Endothelial cell of umbilical vein (primary cell): ENCODE measurements at regions not wholly inside any gene's neighbourhood (a gene's known extent, or its start where the extent isn't known, plus 50 kb on each side); places are given as distances from the start of the nearest gene placed in this dataset.

ENCODE experiments used
- BruUV-seq: library from RNA; stranded (reverse); fragments of 400-500 nt; replicated peaks from 2 replicates; lab custom pipeline; 2021; lab: Mats Ljungman, UMichigan
- CTCF ChIA-PET: fragments of 300-600, 350-600 bp; sonication (Branson Sonifier 250); formaldehyde crosslinking; loops from one replicate; lab custom pipeline; 2021; ENCODE audit warnings: antibody characterized with exemption, inconsistent platforms; lab: Charles Lee
- POLR2A ChIA-PET: fragments of 300-600, 350-600 bp; sonication (Branson Sonifier 250); formaldehyde crosslinking; loops from one replicate; lab custom pipeline; 2021; ENCODE audit warnings: antibody characterized with exemption, inconsistent platforms; lab: Charles Lee
- DNase-seq: peaks from one replicate; pipeline ENCODE4 v3.0.0-alpha.2; 2011; ENCODE audit warnings: low read depth, low spot score
- FAIRE-seq: peaks from 2 replicates; lab custom pipeline; 2011; peaks lifted over from hg19 to GRCh38; lab: Jason Lieb, UNC
- H2AFZ ChIP-seq: 2 replicates; pipeline ENCODE4 v1.6.0; 2012; ENCODE audit warnings: low read depth, low read length, control low read depth, inconsistent platforms
- H3K27ac ChIP-seq: 2 replicates; pipeline ENCODE4 v1.5.1; 2011; ENCODE audit warnings: low read depth, mild to moderate bottlenecking, control low read depth, low read length, moderate library complexity; ENCODE audit not compliant: insufficient read depth
- H3K27me3 ChIP-seq, 2 experiments: 2 replicates each; pipeline versions ENCODE4 v1.6.0 to v1.6.1; 2011; ENCODE audit warnings: low read length in 2 of 2, mixed read lengths in 1 of 2; ENCODE audit not compliant: control insufficient read depth in 2 of 2, insufficient read depth in 2 of 2
- H3K36me3 ChIP-seq, 2 experiments: 2 replicates in 1 of 2; 3 replicates in 1 of 2; pipeline ENCODE4 v1.5.1; 2011; ENCODE audit warnings: low read length in 2 of 2, mild to moderate bottlenecking in 1 of 2, moderate library complexity in 1 of 2; ENCODE audit not compliant: control insufficient read depth in 2 of 2, insufficient read depth in 2 of 2; ENCODE audit errors: extremely low read depth in 1 of 2
- H3K4me1 ChIP-seq: 3 replicates; pipeline ENCODE4 v1.5.1; 2011; ENCODE audit warnings: mild to moderate bottlenecking, low read length; ENCODE audit not compliant: control insufficient read depth, insufficient read depth; ENCODE audit errors: extremely low read depth
- H3K4me2 ChIP-seq: 2 replicates; pipeline ENCODE4 v1.6.1; 2011; ENCODE audit warnings: low read length, control low read depth, mixed read lengths; ENCODE audit not compliant: insufficient read depth
- H3K4me3 ChIP-seq, 3 experiments: fragments of 200-600 bp in 1 of 3; sonication (generic), shearing (Covaris generic) in 1 of 3; replicated peaks in 1 of 3; 2 replicates each; pipeline ENCODE4 v1.5.1; 2011 to 2016; ENCODE audit warnings: control low read depth in 3 of 3, low read length in 3 of 3, mild to moderate bottlenecking in 2 of 3, inconsistent platforms in 1 of 3, low read depth in 1 of 3, moderate library complexity in 1 of 3; ENCODE audit not compliant: insufficient read depth in 1 of 3
- H3K79me2 ChIP-seq: 2 replicates; pipeline ENCODE4 v1.6.0; 2012; ENCODE audit warnings: low read length, inconsistent platforms; ENCODE audit not compliant: control insufficient read depth, insufficient read depth
- H3K9ac ChIP-seq: replicated peaks from 2 replicates; pipeline ENCODE3; 2011; ENCODE audit warnings: low read length, control low read depth; ENCODE audit not compliant: insufficient read depth; ENCODE audit errors: extremely low read depth
- H3K9me1 ChIP-seq: replicated peaks from 3 replicates; pipeline ENCODE4 v1.6.0; 2011; ENCODE audit warnings: mild to moderate bottlenecking, low read length; ENCODE audit not compliant: control insufficient read depth, insufficient read depth; ENCODE audit errors: extremely low read depth
- H3K9me3 ChIP-seq: replicated peaks from 2 replicates; pipeline ENCODE4 v1.5.1; 2012; ENCODE audit warnings: low read length, inconsistent platforms; ENCODE audit not compliant: control insufficient read depth, insufficient read depth
- H4K20me1 ChIP-seq: replicated peaks from 2 replicates; pipeline ENCODE3; 2011; ENCODE audit warnings: mild to moderate bottlenecking, low read length; ENCODE audit not compliant: control insufficient read depth, insufficient read depth; ENCODE audit errors: extremely low read depth
- CTCF ChIP-seq, 2 donors: IDR thresholded peaks; 1 replicate in 1 of 2; 2 replicates in 1 of 2; pipeline ENCODE4 v1.5.1; 2011; ENCODE audit warnings: low read length in 2 of 2, mild to moderate bottlenecking in 2 of 2, moderate library complexity in 2 of 2, control low read depth in 1 of 2, inconsistent platforms in 1 of 2, low read depth in 1 of 2; ENCODE audit not compliant: insufficient read depth in 1 of 2; ENCODE audit errors: extremely low read depth in 1 of 2
- EZH2 ChIP-seq: IDR thresholded peaks from 2 replicates; pipeline ENCODE4 v1.6.1; 2012; ENCODE audit warnings: borderline replicate concordance, low read depth, mild to moderate bottlenecking, moderate library complexity, low read length, inconsistent platforms; ENCODE audit not compliant: severe bottlenecking
- FOS ChIP-seq: IDR thresholded peaks from 2 replicates; pipeline ENCODE4 v1.6.1; 2011; ENCODE audit warnings: mild to moderate bottlenecking, low read length, moderate library complexity, borderline replicate concordance; ENCODE audit not compliant: insufficient read depth
- GATA2 ChIP-seq: IDR thresholded peaks from 2 replicates; pipeline ENCODE4 v1.7.0; 2011; ENCODE audit warnings: low read depth, mild to moderate bottlenecking, moderate library complexity, mixed read lengths, low read length; ENCODE audit not compliant: insufficient read length, insufficient read depth
- JUN ChIP-seq: IDR thresholded peaks from 2 replicates; pipeline ENCODE4 v1.6.1; 2011; ENCODE audit warnings: borderline replicate concordance, low read depth; ENCODE audit not compliant: insufficient read length, insufficient read depth
- MAX ChIP-seq: IDR thresholded peaks from 2 replicates; pipeline ENCODE4 v1.6.1; 2011; ENCODE audit not compliant: insufficient read depth, insufficient read length
- MYC ChIP-seq: IDR thresholded peaks from one replicate; pipeline ENCODE4 v1.6.1; 2011; ENCODE audit warnings: mild to moderate bottlenecking, low read depth, low read length
- POLR2A ChIP-seq: IDR thresholded peaks from 2 replicates; pipeline ENCODE4 v1.6.1; 2012; ENCODE audit warnings: low read depth, mild to moderate bottlenecking, control low read depth, low read length
- POLR2AphosphoS5 ChIP-seq: IDR thresholded peaks from 2 replicates; pipeline ENCODE4 v1.6.1; 2012; ENCODE audit warnings: low read depth, mild to moderate bottlenecking, control low read depth, low read length, moderate library complexity; ENCODE audit not compliant: insufficient read depth
- dilution Hi-C: fragments of 300-500 bp; cut with MboI; formaldehyde crosslinking; loops from one replicate; pipeline ENCODE4 v1.15.0; 2019; ENCODE audit warnings: low sequenced_read_pairs; ENCODE audit not compliant: extremely low pct_ligation_motif_present
- intact Hi-C: fragments of 100-400 bp; cut with micrococcal nuclease; formaldehyde crosslinking; loops from one replicate; pipeline ENCODE4 v1.10.0; 2022

GRCh38 chr6:147724454-147724853, 216.0 kb downstream of the SAMD5 start:
- no peak for DNase-seq
- Histone ChIP-seq H3K36me3 (no peaks in the 10 kb centered on the region), H3K27me3 (no peaks in the 10 kb centered on the region), H2AFZ (no peak overlapping the region), H4K20me1 (no peaks in the 10 kb centered on the region), H3K4me3 (no peak overlapping the region), H3K9me3 (no peaks in the 10 kb centered on the region), H3K4me1 (no peaks in the 10 kb centered on the region), H3K9ac (no peak overlapping the region), H3K27ac (no peak overlapping the region), H3K79me2 (no peaks in the 10 kb centered on the region), H3K9me1 (no peaks in the 10 kb centered on the region), H3K4me2 (no peak overlapping the region)
- TF ChIP-seq FOS (no peak), POLR2A (no peak), JUN (no peak), CTCF (IDR thresholded peaks at IDR 0.05; ENCODE audit: extremely low read depth in 1 of 2, insufficient read depth in 1 of 2, low read depth in 1 of 2, low read length in 2 of 2) (no peak), GATA2 (no peak), MYC (no peak), MAX (no peak), EZH2 (no peak), POLR2AphosphoS5 (no peak)
- ChIA-PET POLR2A (no interaction called here), CTCF (interaction anchor here (1.2 kb wide), 1 partner anchor 14 kb away, joined by 3 read pairs; no protein-coding TSS in a partner anchor)
- intact Hi-C loops (no loop called here), dilution Hi-C loops (no loop called here)
- no TSS peak for BruUV-seq
- no peak for FAIRE-seq
